Mucosa of stomach (tissue), 1 donor: ENCODE measurements at regions not wholly inside any gene's neighbourhood (a gene's known extent, or its start where the extent isn't known, plus 50 kb on each side); places are given as distances from the start of the nearest gene placed in this dataset.
"Not testable (repeated sequence)": the region's sequence is repeated elsewhere in the genome, so short reads cannot be mapped to it uniquely, and the experiment has no call there.

Experiments used
- H3K27me3 ChIP-seq: one replicate; pipeline ENCODE4 v1.7.0; 2013; ENCODE audit warnings: mild to moderate bottlenecking, low read length; ENCODE audit not compliant: control insufficient read depth, insufficient read depth
- H3K36me3 ChIP-seq: one replicate; pipeline ENCODE4 v1.7.0; 2013; ENCODE audit warnings: low read length; ENCODE audit not compliant: control insufficient read depth, insufficient read depth
- H3K4me1 ChIP-seq: one replicate; pipeline ENCODE4 v1.7.0; 2013; ENCODE audit warnings: mild to moderate bottlenecking, low read length; ENCODE audit not compliant: control insufficient read depth, insufficient read depth
- H3K4me3 ChIP-seq: one replicate; pipeline ENCODE4 v1.7.0; 2013; ENCODE audit warnings: low read length
- H3K9ac ChIP-seq: one replicate; pipeline ENCODE4 v1.7.0; 2013; ENCODE audit warnings: mild to moderate bottlenecking, low read length, moderate library complexity
- H3K9me3 ChIP-seq: one replicate; pipeline ENCODE4 v1.7.0; 2013; ENCODE audit warnings: mild to moderate bottlenecking, low read length, moderate library complexity; ENCODE audit not compliant: control insufficient read depth
- donor health status: Pancreatic carcinoma.

GRCh38 chr14:45634651-45635441 is 381.8 kb upstream of the MIS18BP1 start:
- not testable (repeated sequence) for H3K4me1 ChIP-seq, H3K4me3 ChIP-seq, H3K9me3 ChIP-seq, H3K9ac ChIP-seq, H3K36me3 ChIP-seq, H3K27me3 ChIP-seq

- no peak overlapping the region for H3K4me3 ChIP-seq
- H3K4me1 ChIP-seq, result no peaks in the 10 kb centered on the region
- H3K9me3 ChIP-seq, result no peaks in the 10 kb centered on the region
- no peaks in the 10 kb centered on the region for H3K27me3 ChIP-seq
- H3K36me3 ChIP-seq, result no peaks in the 10 kb centered on the region
- no peak overlapping the region for H3K9ac ChIP-seq
Observed at GRCh38 chr14:45633220-45633984, 380.4 kb upstream of the MIS18BP1 start.

GRCh38 chr14:45621731-45622130 is 368.7 kb upstream of the MIS18BP1 start:
- H3K4me1 ChIP-seq, result no peaks in the 10 kb centered on the region
- no peak overlapping the region for H3K4me3 ChIP-seq
- no peaks in the 10 kb centered on the region for H3K36me3 ChIP-seq
- no peaks in the 10 kb centered on the region for H3K9me3 ChIP-seq
- no peak overlapping the region for H3K9ac ChIP-seq
- no peaks in the 10 kb centered on the region for H3K27me3 ChIP-seq

- no peaks in the 10 kb centered on the region for H3K27me3 ChIP-seq
Observed at GRCh38 chr14:45619831-45620230, 366.8 kb upstream of the MIS18BP1 start.

GRCh38 chr14:45610318-45610717 is 357.3 kb upstream of the MIS18BP1 start:
- Histone ChIP-seq H3K4me3 (no peak overlapping the region), H3K27me3 (no peaks in the 10 kb centered on the region), H3K9me3 (no peaks in the 10 kb centered on the region), H3K36me3 (no peaks in the 10 kb centered on the region), H3K9ac (no peak overlapping the region), H3K4me1 (no peaks in the 10 kb centered on the region)

More at GRCh38 chr14:45619831-45620230, 366.8 kb upstream of the MIS18BP1 start:
- no peak overlapping the region for H3K9ac ChIP-seq
- no peak overlapping the region for H3K4me3 ChIP-seq
- H3K4me1 ChIP-seq, result no peaks in the 10 kb centered on the region
- no peaks in the 10 kb centered on the region for H3K9me3 ChIP-seq
- no peaks in the 10 kb centered on the region for H3K36me3 ChIP-seq

GRCh38 chr14:45587142-45587541 is 334.1 kb upstream of the MIS18BP1 start:
- Histone ChIP-seq H3K4me3 (no peak overlapping the region), H3K36me3 (no peaks in the 10 kb centered on the region), H3K9ac (no peak overlapping the region), H3K27me3 (no peaks in the 10 kb centered on the region), H3K4me1 (no peaks in the 10 kb centered on the region), H3K9me3 (no peaks in the 10 kb centered on the region)

- no peak overlapping the region for H3K9ac ChIP-seq
- H3K36me3 ChIP-seq, result no peaks in the 10 kb centered on the region
- no peaks in the 10 kb centered on the region for H3K9me3 ChIP-seq
- H3K4me3 ChIP-seq, result no peak overlapping the region
- no peaks in the 10 kb centered on the region for H3K27me3 ChIP-seq
- no peaks in the 10 kb centered on the region for H3K4me1 ChIP-seq
Observed at GRCh38 chr14:45559626-45560025, 306.6 kb upstream of the MIS18BP1 start.

GRCh38 chr14:45558183-45558582 is 305.2 kb upstream of the MIS18BP1 start:
- Histone ChIP-seq H3K4me1 (no peaks in the 10 kb centered on the region), H3K36me3 (no peaks in the 10 kb centered on the region), H3K27me3 (no peaks in the 10 kb centered on the region), H3K4me3 (no peak overlapping the region), H3K9me3 (no peaks in the 10 kb centered on the region), H3K9ac (no peak overlapping the region)

- Histone ChIP-seq H3K27me3 (no peaks in the 10 kb centered on the region), H3K36me3 (no peaks in the 10 kb centered on the region), H3K9me3 (no peaks in the 10 kb centered on the region), H3K9ac (no peak overlapping the region), H3K4me1 (no peaks in the 10 kb centered on the region), H3K4me3 (no peak overlapping the region)
Observed at GRCh38 chr14:45553981-45554380, 301.0 kb upstream of the MIS18BP1 start.

- peak overlapping the region; percentile 58 for H3K9ac ChIP-seq
- not testable (repeated sequence) for H3K27me3 ChIP-seq, H3K9me3 ChIP-seq, H3K4me3 ChIP-seq, H3K36me3 ChIP-seq, H3K4me1 ChIP-seq
Observed at GRCh38 chr14:45551240-45551820, 298.3 kb upstream of the MIS18BP1 start.

GRCh38 chr14:45531022-45531421 is 278.0 kb upstream of the MIS18BP1 start:
- peaks cover 8% of the 10 kb centered on the region for H3K4me1 ChIP-seq
- no peaks in the 10 kb centered on the region for H3K27me3 ChIP-seq
- H3K9ac ChIP-seq, result no peak overlapping the region
- H3K36me3 ChIP-seq, result no peaks in the 10 kb centered on the region
- no peaks in the 10 kb centered on the region for H3K9me3 ChIP-seq
- H3K4me3 ChIP-seq, result no peak overlapping the region
